HUDEP-2 (cell line): ENCODE measurements at regions not wholly inside any gene's neighbourhood (a gene's known extent, or its start where the extent isn't known, plus 50 kb on each side); places are given as distances from the start of the nearest gene placed in this dataset.

Experiments used
- DNase-seq, 76 experiments: peaks; one replicate each; lab custom pipeline; 2025; ENCODE audit not compliant: unreplicated experiment in 76 of 76; lab: John Stamatoyannopoulos, UW

GRCh38 chr1:220322570-220322969, 50.3 kb upstream of the RAB3GAP2 start:
- DNase-seq = no peak
